Astrocyte of the spinal cord (primary cell): ENCODE measurements at regions not wholly inside any gene's neighbourhood (a gene's known extent, or its start where the extent isn't known, plus 50 kb on each side); places are given as distances from the start of the nearest gene placed in this dataset.

ENCODE experiments used
- DNase-seq: peaks from one replicate; pipeline ENCODE4 v3.0.0; 2011; ENCODE audit warnings: low read depth, low spot score
- H3K4me3 ChIP-seq: 2 replicates; pipeline ENCODE4 v1.5.1; 2011; ENCODE audit warnings: low read depth, mild to moderate bottlenecking, low read length, moderate library complexity
- in situ Hi-C: cut with HindIII; loops from 2 replicates; pipeline ENCODE4 v1.10.0; 2017; ENCODE audit warnings: low sequenced_read_pairs
- TF ChIP-seq, protein P1 (sequence below): IDR thresholded peaks from 2 replicates; pipeline ENCODE4 v1.5.1; 2012; ENCODE audit warnings: low read depth, mild to moderate bottlenecking, low read length, inconsistent platforms

DNA sequence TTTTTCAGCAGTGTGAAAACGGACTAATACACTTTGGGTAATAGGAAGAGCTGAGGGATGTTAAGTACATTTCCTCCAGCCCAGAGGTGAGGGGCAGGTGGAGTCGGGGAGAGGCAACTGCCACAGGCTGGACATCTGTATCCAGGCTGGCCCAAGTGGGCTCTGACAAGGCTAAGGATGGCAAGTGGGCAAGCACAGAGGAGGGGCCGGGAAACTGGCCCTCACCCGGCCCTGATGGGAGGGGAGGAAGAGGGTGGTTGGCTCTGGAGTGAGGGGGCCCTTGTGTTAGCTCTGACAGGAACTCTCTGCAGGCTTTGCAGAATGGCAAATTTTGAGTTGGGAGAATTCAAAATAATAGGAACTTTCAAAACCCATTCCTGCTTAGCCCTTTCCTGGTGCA lies 251.0 kb upstream of the TNRC6C start:
- TF ChIP-seq, protein P1, sequence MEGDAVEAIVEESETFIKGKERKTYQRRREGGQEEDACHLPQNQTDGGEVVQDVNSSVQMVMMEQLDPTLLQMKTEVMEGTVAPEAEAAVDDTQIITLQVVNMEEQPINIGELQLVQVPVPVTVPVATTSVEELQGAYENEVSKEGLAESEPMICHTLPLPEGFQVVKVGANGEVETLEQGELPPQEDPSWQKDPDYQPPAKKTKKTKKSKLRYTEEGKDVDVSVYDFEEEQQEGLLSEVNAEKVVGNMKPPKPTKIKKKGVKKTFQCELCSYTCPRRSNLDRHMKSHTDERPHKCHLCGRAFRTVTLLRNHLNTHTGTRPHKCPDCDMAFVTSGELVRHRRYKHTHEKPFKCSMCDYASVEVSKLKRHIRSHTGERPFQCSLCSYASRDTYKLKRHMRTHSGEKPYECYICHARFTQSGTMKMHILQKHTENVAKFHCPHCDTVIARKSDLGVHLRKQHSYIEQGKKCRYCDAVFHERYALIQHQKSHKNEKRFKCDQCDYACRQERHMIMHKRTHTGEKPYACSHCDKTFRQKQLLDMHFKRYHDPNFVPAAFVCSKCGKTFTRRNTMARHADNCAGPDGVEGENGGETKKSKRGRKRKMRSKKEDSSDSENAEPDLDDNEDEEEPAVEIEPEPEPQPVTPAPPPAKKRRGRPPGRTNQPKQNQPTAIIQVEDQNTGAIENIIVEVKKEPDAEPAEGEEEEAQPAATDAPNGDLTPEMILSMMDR = no peak
- in situ Hi-C loops = no loop called here
- DNase-seq = no peak
- H3K4me3 ChIP-seq = no peak overlapping the region

DNA sequence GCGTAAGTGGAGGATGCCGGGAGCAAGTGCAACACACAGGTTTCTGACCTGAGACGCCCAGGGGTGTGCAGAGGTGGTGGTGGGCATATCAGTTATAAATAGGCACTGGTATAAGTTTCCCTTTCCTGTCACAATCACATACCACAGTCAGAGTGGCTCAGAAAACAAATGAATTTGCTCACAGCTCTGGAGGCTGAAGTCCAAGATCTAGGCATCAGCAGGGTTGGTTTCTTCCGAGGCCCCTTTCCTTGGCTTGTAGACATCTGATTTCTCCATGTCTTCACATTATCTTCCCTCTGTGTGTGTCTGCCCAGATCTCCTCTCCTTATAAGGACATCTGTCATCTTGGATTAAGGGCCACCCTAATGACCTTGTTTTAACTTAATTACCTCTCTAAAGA lies 250.5 kb upstream of the TNRC6C start:
- TF ChIP-seq, protein P1 = no peak
- H3K4me3 ChIP-seq = no peak overlapping the region
- in situ Hi-C loops = no loop called here
- DNase-seq = no peak

DNA sequence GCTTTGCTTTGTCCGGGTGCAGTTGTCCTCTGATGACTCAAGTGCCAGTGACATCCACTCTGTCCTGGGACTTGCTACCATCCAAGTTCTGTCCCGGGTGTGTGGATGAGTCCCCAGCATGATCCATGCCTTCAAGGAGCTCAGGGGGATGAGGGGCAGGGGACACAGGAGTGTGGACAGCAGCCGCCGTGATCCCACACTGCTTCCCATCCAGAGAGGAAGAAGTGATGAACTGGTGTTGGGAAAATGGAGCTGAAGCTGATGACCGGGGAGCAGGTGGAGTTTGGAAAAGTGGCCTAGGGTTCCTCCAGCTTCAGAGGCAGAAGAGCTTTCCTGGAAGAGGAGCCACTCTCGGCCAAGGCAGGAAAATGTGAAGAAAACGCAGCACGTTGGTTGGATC lies 249.6 kb upstream of the TNRC6C start:
- in situ Hi-C loops = no loop called here
- TF ChIP-seq, protein P1 = no peak
- H3K4me3 ChIP-seq = no peak overlapping the region
- DNase-seq = no peak

DNA sequence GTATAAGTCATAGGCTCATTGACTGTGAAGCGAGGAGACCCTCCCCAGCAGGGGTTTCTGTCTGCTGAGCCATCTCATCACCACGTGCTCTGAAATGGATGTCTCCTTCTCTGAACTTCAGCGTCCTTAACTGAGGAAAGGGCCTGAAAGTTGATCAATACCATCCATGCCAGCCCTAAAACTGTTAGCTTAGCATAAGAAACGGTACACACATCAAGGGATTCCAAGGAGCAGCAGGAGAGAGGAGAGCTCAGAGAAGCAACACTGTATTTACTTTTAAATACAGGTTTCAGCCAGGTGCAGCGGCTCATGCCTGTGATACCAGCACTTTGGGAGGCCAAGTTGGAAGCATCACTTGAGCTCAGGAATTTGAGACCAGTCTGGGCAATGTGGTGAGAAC lies 248.9 kb upstream of the TNRC6C start:
- DNase-seq = no peak
- no peak overlapping the region for H3K4me3 ChIP-seq
- TF ChIP-seq, protein P1 = no peak
- in situ Hi-C loops = no loop called here

DNA sequence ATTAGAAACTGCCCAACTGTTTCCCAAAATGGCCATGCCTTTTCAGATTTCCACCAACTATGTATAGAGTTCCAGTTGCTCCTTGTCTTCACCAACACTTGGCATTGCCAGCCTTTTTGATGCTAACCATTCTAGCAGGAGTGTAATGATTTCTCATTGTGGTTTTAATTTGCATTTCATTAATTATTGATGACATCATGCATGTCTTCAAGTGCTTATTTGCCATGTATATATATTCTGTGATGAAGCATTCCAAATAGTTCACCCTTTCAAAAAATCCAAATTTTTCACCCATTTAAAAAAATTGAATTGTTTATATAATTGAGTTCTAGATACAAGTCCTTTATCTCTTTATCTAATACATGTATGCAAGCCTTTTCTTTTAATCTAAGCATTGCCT lies 245.9 kb upstream of the TNRC6C start:
- DNase-seq = no peak

DNA sequence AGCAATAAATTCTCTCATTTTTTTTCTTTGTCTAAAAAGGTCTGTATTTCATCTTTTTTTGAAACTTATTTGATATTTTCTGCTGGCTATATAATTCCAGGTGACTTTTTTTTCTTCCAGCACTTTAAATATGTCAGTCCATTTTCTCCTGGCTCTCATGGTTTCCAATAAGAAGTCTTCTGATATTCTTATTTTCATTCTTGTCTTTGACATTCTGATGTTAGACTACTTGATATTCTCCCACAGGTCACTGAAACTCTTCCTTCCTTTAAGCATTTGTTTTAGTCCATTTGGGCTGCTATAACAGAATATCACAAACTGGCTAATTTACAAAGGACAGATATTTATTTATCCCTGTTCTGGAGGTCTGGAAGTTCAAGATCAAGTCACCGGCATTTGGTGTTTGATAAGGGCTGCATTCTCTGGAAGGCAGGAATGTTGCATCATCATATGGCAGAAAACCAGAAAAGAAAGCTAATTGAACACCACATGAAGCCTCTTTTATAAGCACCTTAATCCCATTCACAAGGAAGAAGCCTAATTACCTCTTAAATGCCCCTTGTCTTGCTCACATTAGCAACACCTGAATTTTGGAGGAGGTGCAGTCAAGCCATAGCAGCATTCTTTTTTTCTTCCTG lies 242.1 kb upstream of the TNRC6C start:
- H3K4me3 ChIP-seq = no peak overlapping the region
- in situ Hi-C loops = no loop called here
- TF ChIP-seq, protein P1 = no peak
- no peak for DNase-seq

More for the DNA sequence above, 245.9 kb upstream of the TNRC6C start:
- no peak overlapping the region for H3K4me3 ChIP-seq
- TF ChIP-seq, protein P1 = no peak
- in situ Hi-C loops = no loop called here
